ENCODE measurements at regions not wholly inside any gene's neighbourhood (a gene's known extent, or its start where the extent isn't known, plus 50 kb on each side); places are given as distances from the start of the nearest gene placed in this dataset.

DNA sequence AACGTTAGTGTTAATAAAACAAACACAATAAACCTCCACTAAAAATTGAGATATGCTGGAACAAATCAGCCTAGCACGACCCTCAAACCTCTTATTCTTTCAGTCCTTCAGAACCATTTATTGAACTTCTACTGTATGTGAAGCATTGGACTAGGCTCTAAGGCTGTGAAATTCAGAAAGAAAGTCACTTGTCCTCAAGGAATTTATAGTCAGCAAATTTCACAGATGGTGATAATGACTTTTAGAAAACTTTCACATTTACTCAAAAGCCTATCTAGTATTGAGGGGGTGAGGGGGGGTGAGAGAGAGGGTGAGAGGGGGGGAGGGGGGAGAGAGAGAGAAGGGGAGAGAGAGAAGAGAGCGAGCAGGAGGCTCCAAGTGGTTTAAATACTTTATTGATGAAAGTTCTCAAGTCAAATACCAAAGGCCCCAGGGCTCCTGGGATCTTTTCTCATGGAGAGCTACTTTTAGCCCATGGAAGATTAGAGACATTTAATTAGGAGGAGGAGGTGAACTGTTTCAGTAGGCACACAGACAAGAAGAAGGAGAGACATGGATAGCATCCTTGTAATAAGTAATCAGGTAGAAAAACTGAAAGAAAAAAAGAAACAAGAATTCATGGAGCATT, 66.3 kb upstream of the SSX2IP start:
- H3K4me3 ChIP-seq, result no peak overlapping the region
- WGBS, 3 donors, result 36 to 39% (median 37%) methylated on average over 3 of the region's 3 CpGs
- intact Hi-C loops (cut with DNase I), result loop anchor here in 3 of 4 donors (10.0 kb wide), 2 partner anchors 612 to 822 kb away; partner anchors contain the start of gene PRKACB (in 1 of the 3)
- H3K36me3 ChIP-seq, result no peaks in the 10 kb centered on the region
- TF ChIP-seq CTCF (IDR thresholded peaks at IDR 0.05) (no peak), POLR2A (IDR thresholded peaks at IDR 0.05) (no peak), EP300 (IDR thresholded peaks at IDR 0.05) (no peak)
- DNase-seq, result no peak
- no peaks in the 10 kb centered on the region for H3K27me3 ChIP-seq
- no peak overlapping the region for H3K27ac ChIP-seq
- no peaks in the 10 kb centered on the region for H3K9me3 ChIP-seq
- H3K4me1 ChIP-seq (ENCODE audit: insufficient read depth), result peaks cover 9% of the 10 kb centered on the region

- no peaks in the 10 kb centered on the region for H3K9me3 ChIP-seq
- intact Hi-C loops (cut with DNase I), result loop anchor here in 3 of 4 donors (10.0 kb wide), 2 partner anchors 611 to 821 kb away; partner anchors contain the start of gene PRKACB (in 1 of the 3)
- H3K4me3 ChIP-seq, result no peak overlapping the region
- no peaks in the 10 kb centered on the region for H3K36me3 ChIP-seq
- WGBS, 3 donors, result 75 to 84% (median 79%) methylated on average over 3 of the region's 3 CpGs
- DNase-seq, result no peak
- TF ChIP-seq POLR2A (IDR thresholded peaks at IDR 0.05) (no peak), CTCF (IDR thresholded peaks at IDR 0.05) (no peak), EP300 (IDR thresholded peaks at IDR 0.05) (no peak)
- H3K27ac ChIP-seq, result no peak overlapping the region
- H3K4me1 ChIP-seq (ENCODE audit: insufficient read depth), result peaks cover 9% of the 10 kb centered on the region
- no peaks in the 10 kb centered on the region for H3K27me3 ChIP-seq
Observed at GRCh38 chr1:84756001-84756400, 65.7 kb upstream of the SSX2IP start.

DNA sequence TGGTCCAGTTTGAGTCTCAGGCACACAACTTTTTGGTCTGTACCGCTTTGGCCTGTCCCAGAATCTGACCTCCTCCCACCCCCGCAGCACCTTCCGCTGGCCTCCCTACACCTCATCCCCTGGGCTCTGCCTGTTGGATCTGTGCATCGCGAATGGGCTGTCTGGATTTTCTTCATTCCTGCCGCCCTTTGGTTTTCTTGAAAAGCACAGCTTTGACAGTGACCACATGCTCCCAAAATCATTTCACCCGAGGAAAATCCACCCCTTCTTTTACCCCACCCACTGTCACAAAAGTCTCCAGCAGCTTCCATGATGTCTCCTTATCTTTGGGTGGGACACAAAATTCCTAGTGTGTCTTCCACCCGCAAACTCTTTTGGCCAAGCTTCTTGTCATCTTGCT, 65.0 kb upstream of the SSX2IP start:
- DNase-seq, result no peak
- Histone ChIP-seq H3K4me1 (ENCODE audit: insufficient read depth) (peaks cover 9% of the 10 kb centered on the region), H3K36me3 (no peaks in the 10 kb centered on the region), H3K27me3 (no peaks in the 10 kb centered on the region), H3K4me3 (no peak overlapping the region), H3K27ac (no peak overlapping the region), H3K9me3 (no peaks in the 10 kb centered on the region)
- 88 to 91% (median 90%) methylated on average over 8 of the region's 8 CpGs for WGBS, 3 donors
- intact Hi-C loops (cut with DNase I), result loop anchor here in 3 of 4 donors (10.0 kb wide), 2 partner anchors 610 to 820 kb away; partner anchors contain the start of gene PRKACB (in 1 of the 3)
- TF ChIP-seq CTCF (IDR thresholded peaks at IDR 0.05) (no peak), POLR2A (IDR thresholded peaks at IDR 0.05) (no peak), EP300 (IDR thresholded peaks at IDR 0.05) (no peak)

DNA sequence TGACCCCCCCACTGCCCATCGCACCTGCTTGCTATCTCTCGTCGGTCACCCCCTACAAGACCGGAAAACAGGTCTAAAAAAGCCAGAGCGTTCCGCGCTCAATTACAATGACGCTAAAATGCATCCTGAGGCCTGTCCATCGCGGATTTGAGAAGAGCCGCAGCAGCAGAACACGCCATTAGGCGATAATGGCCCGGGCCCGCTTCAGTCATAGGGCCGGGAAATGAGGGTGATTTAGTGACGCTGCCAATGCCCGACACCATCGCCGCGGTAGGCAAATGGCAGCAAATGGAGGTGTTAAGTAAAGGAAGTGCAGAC, 64.1 kb upstream of the SSX2IP start:
- H3K4me1 ChIP-seq (ENCODE audit: insufficient read depth), result peaks cover 4% of the 10 kb centered on the region
- H3K36me3 ChIP-seq, result no peaks in the 10 kb centered on the region
- no peak overlapping the region for H3K4me3 ChIP-seq
- H3K27ac ChIP-seq, result no peak overlapping the region
- intact Hi-C loops (cut with DNase I), result loop anchor here in 3 of 4 donors (10.0 kb wide), 2 partner anchors 610 to 820 kb away; partner anchors contain the start of gene PRKACB (in 1 of the 3)
- DNase-seq, result no peak
- no peaks in the 10 kb centered on the region for H3K27me3 ChIP-seq
- H3K9me3 ChIP-seq, result no peaks in the 10 kb centered on the region
- TF ChIP-seq EP300 (IDR thresholded peaks at IDR 0.05) (no peak), POLR2A (IDR thresholded peaks at IDR 0.05) (no peak), CTCF (IDR thresholded peaks at IDR 0.05) (no peak)
- WGBS, 3 donors, result 60 to 74% (median 72%) methylated on average over 21 of the region's 21 CpGs

All from ovary (tissue), 7 donors.